Epithelial cell of prostate (primary cell): ENCODE measurements at regions not wholly inside any gene's neighbourhood (a gene's known extent, or its start where the extent isn't known, plus 50 kb on each side); places are given as distances from the start of the nearest gene placed in this dataset.

ENCODE experiments used
- DNase-seq: peaks from one replicate; pipeline ENCODE4 v3.0.0-alpha.2; 2011; ENCODE audit warnings: low read depth, low spot score
- H3K27ac ChIP-seq: fragments of 450-650 bp; 2 replicates; pipeline ENCODE4 v1.5.1; 2017; ENCODE audit warnings: mild to moderate bottlenecking

DNA sequence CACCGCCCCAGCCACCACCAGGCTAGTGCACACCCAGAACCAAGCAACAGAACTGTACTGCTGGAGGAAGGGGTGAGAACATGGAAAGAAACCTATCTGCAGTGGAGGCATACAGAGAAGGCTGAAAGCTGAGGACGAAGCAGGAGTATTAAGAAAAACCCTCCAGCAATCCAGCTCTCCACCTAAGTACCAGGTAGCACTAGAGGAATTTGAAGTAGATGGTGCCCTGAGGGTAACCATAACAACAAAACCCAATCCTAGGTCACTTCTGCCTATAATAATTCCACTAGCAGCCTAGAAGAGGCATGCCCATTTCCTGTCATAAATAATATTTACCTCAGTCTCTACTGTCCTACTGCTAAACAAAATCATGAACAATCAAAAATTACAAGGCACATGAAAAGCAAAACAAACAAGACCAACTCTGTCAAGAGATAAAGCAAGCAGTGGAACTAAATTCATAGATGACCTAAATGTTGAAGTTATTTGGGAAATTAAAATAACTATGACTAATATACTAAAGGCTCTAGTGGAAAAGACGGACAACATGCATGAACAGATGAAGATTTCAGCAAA lies 51.1 kb downstream of the HYCC1 start:
- no peak for DNase-seq
- H3K27ac ChIP-seq: no peak overlapping the region

DNA sequence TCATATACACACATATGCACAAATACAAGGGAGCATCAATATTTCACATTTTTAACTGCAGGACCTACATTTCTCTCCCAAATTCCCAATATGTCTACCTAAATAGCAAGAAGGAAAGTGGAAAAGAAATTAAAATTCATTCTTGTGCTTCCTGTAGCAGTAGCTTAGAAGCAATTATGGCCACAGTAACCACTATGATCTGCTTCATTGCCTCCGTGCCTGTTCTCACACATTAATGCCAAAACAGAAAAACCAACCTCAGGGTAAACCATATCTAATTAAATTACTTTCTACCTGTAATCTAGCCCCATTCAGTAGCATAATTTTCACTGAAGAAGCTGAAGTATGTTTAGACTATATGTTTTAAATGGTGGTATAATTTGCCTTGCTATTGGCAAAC lies 55.2 kb downstream of the HYCC1 start:
- DNase-seq: no peak
- H3K27ac ChIP-seq: no peak overlapping the region

DNA sequence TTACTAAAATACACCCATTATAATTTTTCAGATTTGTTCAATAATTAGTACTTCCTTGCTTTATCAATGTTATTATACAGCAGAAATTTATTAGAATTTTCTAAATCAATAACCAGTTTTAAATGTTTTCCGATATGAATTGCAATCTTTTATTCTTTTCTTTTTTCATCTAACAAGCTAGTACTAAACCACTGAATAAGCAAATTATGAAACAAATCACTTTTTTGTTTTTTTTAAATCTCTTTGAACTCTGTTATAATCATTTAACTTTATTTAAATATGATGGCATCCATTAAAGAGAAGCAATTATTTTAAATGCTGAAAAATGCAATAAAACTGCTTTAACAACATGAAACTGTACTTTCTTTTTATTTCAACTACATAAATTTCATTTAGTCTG lies 59.7 kb downstream of the HYCC1 start:
- no peak for DNase-seq
- no peak overlapping the region for H3K27ac ChIP-seq

DNA sequence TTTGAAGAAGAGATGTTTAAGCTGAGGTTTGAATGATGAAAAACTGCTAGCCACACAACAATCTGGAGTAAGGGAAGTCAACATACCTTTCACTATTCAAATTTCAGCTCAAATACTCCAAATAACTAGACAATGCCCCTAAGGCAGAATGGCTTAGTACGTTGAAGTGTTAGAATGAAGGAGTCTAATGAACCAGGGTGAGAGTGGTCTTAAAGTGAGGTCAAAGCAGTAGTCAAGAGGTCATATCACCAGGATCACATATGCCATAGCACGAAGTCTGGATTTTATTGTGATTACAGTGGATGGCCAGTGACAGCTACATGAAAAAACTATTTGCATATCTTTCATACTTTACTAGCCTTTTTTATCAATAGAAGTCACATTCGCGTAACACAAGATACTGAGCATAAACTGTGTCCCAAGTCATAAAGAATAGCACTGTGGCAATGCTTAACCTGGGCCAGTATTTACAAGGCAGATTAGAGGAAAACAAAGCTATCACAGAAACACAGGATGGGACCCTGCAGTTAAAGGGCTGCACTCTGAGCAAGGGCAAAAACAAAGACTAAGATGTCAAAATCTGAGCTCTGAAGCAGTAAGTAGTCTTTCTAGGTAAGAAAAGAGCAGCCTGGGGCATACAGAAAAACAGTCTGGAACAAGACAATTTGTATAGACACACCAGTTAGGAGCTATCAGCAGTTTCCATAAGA lies 61.5 kb downstream of the HYCC1 start:
- H3K27ac ChIP-seq: no peak overlapping the region
- DNase-seq: no peak

DNA sequence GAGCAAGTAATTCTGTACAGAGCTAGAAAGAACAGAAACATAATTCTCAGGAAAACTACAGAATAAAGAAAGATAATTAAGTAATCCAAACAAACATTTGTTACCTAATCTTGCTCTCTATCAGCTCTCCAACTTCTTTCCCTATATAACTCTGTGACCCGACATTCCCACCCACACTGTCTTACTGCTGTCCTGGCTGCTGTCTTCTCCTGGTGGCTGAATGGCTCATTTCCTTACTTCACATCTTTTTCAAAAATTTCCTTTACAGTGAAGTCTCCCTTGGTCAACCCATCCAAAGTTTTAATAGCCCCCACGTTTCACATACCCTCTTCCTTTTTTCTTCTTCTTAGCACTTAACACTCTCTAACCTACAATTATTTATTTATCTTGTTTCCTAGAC lies 64.0 kb downstream of the HYCC1 start:
- no peak for DNase-seq
- H3K27ac ChIP-seq: no peak overlapping the region

DNA sequence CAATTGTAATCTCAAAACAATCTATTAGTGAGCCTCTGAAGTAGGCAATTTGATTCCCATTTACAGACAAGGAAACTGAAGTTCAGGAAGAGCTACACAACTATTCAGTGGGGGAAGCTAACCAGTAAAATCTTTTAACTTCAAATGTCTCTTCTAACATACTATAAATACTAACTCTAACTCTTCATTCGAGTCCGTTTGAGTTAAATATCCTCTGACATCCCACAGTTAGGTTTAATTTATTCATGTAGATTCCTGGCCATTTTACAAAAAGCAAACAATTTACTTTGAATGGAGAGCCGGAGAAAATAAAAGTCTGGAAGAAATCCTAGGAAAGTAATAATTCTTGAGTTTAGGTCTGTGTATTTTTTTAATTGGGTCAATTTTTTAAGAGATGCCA lies 64.7 kb downstream of the HYCC1 start:
- DNase-seq: no peak
- no peak overlapping the region for H3K27ac ChIP-seq

DNA sequence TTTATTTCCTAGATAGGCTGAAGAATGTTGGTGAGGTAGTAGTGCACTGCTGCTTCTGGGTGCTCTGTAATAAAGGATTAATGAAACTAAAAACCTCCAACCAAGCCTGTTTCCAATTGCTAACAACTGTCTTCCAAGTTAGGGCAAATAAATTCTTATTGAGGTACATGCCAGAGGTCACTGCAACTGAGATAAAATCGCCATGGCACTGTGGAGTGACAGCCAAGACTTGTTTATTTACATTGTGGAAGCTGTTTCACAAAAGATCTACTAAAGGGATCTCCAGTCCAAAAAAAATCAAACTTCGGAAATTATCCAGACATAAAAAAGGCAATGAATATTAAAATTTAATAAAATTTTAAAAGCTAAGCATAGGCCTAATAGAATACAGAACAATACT lies 65.2 kb downstream of the HYCC1 start:
- no peak for DNase-seq
- no peak overlapping the region for H3K27ac ChIP-seq

DNA sequence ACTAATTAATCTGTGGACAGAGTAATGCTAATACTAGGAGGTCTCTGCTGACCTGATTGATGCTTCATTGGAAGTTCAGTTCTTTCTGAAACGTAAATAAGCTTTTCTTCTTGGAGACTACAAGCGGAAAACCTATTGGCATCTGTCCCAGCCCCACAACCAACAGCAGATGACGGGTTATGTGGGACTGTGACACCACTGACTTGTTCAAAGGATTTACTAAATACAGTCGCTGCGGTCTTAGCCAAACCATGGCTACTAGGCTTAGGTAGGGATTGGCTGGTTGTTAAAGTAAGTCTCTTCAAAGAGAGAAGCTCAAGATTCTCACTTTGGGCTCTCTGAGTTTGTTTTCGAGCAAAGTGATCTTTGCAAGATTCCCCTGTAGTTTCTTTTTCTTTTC lies 68.3 kb downstream of the HYCC1 start:
- H3K27ac ChIP-seq: no peak overlapping the region
- no peak for DNase-seq

DNA sequence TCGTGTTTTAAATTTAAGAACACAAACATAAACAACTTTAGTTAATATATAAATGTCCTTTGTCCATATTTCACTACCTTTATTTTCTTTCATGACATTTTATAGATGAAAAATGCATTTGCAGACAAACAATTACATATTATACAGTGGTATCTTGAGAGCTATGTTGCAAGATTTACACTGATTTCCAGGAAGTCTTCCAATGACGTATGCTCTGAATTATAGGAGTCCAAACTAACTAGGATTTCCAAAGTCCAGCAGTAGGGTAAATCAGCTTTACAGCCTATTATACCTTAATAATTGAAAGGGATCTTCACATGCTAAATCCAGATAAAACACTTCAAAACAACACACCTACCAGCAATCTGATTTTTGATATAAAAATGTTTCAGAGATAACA lies 69.4 kb downstream of the HYCC1 start:
- DNase-seq: no peak

DNA sequence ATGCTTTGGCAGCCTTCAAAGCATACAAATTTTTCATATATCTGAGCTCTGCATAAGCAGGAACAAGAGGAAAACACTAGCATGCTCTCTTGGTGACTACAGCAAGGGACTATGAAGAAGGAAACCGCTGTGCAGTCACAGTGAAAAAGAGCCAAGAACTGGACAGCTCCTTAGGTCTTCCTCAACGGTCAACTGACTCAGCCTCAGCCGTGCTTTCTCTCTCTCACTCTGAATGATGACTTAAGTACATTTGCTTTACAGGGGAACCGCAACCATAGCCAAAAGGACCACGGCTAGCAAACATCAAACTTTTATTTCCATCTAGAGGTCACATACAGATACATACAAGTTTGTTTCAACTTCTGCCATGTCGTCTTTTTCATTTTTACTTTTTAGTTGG lies 69.9 kb downstream of the HYCC1 start:
- no peak overlapping the region for H3K27ac ChIP-seq
- no peak for DNase-seq

More for the DNA sequence above, 69.4 kb downstream of the HYCC1 start:
- H3K27ac ChIP-seq: no peak overlapping the region

DNA sequence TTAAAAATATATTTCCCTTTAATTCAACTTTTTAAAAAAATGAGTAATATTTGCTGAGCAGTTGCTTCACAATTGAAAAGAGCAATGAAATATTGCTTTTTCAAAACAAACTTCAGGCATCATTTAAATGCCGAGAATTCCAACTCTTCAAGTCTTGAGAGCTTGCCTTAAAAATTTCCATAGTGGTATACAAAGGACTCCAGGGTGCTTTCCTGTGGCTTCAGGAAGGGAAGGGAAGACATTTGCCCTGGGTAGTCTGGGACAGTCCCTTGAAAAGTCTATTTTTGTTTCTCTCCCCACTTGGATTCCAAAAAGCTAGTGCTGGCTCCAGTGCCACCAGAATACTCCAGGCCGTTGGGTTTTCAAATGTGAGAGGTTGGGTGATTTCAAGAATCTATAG lies 71.7 kb downstream of the HYCC1 start:
- DNase-seq: no peak

DNA sequence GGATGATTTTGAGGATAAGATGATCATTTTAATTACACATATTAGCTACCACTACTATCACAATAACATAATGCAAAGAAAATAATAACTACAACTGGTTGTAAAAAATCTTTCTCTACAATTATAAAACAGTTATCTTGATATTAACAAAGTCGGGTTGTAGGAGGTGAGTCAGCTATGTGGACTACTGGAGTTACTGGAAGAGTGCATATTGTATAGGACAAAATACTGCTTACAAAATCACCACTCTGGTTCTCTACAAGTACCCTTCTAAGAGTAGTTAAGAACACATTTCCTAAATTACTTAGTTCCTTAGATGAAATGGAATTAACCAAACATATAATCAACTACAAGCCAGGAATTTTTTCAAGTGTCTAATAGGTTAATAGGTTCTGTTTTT lies 74.1 kb downstream of the HYCC1 start:
- H3K27ac ChIP-seq: no peak overlapping the region
- DNase-seq: no peak

More for the DNA sequence above, 71.7 kb downstream of the HYCC1 start:
- no peak overlapping the region for H3K27ac ChIP-seq

DNA sequence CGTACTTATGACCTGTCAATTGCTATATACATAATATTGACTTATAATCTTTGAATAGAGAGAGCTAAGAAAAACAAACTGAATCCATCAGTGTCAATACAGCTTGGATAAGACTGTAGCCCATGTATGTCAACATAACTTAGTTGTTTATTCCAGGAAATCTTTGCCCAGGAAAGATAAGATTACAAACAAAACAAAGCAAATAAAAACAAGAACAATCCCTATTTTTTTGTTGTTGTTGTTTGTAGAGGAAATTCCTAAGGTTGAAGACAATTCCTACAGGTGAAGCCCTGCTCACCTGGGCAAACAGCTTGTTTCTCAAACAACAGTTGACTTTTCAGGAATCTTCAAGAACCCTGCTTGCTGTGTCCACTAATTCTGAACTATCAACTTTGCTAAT lies 76.0 kb downstream of the HYCC1 start:
- DNase-seq: no peak
- no peak overlapping the region for H3K27ac ChIP-seq

DNA sequence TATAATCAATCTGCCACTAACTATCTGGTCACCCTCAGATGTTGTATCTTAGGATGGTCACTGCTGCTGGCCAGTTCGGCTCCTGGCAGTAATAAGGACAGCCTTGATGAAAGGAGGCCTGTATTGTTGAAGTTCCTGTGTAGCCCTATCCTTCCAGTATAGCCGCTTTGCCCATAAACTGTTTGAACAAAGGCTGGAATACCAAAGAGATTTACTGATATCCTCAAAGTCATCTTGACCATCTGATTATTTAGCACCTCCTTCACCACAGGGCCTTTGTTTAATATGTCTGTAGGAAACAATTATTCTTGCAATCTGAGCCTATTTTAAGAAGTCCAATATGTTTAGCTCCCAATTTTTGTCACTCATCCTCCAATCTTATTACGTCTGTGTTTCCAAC lies 77.7 kb downstream of the HYCC1 start:
- no peak for DNase-seq
- H3K27ac ChIP-seq: no peak overlapping the region

DNA sequence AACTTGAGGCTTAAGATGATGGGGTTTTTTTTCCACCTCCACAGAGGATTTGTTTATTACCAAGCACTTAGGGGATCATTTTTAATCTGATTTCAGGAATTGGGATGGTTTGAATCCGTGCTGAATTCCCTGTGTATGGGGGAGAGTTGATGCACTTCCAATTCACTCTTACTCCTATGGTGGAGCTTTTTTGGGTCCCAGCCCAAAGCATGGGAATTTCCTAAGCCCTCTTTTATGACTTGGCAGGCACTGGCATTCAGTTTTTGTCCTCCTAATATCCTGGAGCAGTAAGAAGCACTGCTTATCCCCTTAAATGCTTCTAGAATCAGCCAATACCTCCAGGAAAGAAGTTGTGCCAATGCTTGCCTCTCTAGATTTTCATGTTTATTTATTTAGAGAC lies 78.7 kb downstream of the HYCC1 start:
- DNase-seq: no peak
- no peak overlapping the region for H3K27ac ChIP-seq

DNA sequence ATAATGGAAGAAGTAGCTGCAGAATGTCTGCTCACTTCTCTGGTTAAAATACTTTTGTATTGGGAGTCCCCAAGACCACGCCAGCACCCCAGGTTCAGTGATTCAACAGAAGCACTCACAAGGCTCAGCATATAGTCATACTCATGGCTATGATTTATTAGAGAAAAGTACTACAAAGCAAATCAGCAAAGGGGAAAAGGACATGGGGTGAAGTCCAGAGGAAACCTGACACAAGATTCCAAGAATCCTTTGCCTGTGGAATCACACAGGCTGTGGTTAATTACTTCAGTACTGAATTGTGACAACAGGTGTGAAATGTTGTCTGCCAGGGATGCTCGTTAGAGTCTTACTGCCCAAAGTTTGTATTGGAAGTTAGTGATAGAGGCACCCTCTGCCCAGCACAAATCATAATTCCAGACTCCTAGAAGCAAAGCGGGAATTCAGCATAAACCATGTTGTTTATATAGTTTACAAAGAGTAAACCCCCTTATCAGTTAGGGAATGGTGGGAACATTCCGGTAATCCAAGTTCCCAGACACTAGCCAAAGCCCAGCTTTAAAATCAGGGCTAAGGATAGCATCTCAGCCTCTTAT lies 79.4 kb downstream of the HYCC1 start:
- DNase-seq: no peak
- H3K27ac ChIP-seq: no peak overlapping the region

DNA sequence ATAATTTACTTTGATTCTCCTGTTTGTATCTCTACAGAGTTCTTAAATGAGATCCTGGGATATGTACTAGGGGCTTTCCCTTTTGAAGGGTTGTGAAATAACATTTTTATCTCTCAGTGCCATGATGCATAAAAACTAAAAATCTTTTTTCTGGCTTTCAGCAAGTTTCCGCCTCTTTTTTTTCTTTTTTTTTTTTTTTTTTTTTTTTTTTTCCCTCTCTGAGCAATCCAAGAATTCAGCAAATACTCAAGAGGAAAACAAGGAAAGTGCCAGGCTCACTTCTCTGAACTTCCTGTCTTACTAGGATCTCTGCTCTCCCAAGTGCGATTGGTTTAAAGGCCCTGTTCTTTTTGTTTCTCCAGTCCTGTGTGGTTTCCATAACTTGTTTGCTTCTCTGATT lies 79.9 kb downstream of the HYCC1 start:
- DNase-seq: no peak
- H3K27ac ChIP-seq: no peak overlapping the region

DNA sequence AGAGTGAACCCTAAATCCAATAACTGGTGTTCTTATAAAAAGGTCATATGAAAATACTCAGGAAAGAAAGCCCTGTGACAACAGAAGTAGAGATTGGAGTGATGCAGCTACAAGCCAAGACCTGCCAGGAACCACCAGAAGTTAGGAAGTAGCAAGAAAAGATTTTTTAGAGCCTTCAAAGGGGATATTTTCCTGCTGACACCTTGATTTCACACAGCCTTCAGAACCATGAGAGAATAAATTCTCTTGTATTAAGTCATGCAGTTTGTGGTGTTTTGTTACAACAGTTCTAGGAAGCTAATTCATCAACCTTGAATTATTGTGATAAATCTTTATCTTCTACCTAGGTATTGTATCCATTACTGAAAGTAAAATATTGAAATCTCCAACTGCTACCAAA lies 81.0 kb downstream of the HYCC1 start:
- H3K27ac ChIP-seq: no peak overlapping the region
- DNase-seq: no peak

DNA sequence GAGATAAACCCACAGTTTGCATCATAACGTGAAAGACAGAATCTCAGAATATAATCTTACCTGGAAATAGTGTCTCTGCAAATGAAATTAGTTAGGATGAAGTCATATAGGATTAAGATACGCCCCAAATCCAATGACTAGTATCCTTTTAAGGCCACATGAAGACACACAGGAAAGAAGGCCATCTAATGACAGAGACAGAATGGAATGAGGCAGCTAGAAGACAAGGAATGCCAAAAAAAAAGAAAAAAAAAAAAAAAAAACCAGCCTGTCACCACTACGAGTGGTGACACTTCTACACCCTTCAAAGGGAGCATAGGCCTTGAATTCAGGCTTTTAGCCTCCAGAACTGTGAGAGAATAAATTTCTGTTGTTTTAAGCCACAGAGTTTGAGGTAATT lies 82.9 kb downstream of the HYCC1 start:
- no peak overlapping the region for H3K27ac ChIP-seq
- DNase-seq: no peak

DNA sequence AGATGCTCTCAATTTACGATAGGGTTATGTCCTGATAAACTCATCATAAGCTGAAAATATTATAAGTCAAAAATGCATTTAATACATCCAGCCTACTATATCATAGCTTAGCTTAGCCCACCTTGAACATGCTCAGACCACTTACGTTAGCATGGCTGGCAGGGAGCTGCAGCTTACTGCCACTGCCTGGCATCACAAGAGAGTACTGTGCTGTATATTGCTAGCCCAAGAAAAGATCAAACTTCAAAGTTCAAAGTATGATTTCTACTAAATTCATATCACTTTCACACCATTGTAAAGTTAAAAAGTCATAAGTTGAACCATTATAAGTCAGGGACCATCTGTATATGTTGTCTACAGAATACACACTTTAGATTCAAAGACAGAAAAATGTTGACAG lies 91.6 kb downstream of the HYCC1 start:
- DNase-seq: no peak
- H3K27ac ChIP-seq: no peak overlapping the region

DNA sequence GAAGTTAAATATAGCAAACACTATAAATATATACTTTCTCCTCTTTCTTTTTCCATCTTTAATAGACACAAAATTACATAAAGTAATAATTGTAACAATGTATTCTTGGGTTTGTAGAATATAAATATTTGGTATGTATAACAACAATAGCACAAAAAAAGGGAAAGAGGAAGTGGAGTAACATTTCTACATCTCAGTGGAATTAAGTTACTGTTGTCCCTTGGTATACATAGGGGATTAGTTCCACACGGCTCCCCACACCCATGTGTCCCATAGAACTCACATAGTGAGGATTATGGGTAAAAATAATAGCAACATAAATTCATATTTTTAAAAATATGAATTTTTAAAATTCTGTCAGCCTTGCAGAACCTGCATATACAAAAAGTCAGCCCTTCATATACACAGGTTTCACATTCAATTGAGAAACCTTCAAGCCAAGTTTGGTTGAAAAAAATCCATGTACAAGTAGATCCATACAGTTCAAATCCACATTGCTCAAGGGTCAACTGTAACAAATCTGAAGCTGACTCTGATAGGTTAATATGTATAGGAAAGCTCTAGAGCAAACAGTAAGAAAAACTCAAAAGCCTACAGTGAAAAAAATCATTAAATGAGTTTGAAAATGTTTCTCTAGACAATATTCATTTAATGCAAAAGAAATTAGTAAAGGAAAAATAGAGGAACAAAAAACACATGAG lies 92.4 kb downstream of the HYCC1 start:
- no peak for DNase-seq
- no peak overlapping the region for H3K27ac ChIP-seq
